ENCODE measurements at regions not wholly inside any gene's neighbourhood (a gene's known extent, or its start where the extent isn't known, plus 50 kb on each side); places are given as distances from the start of the nearest gene placed in this dataset.

GRCh38 chr9:90142580-90142979 is 500.0 kb downstream of the DIRAS2 start (continued):
- TF ChIP-seq, protein P1, sequence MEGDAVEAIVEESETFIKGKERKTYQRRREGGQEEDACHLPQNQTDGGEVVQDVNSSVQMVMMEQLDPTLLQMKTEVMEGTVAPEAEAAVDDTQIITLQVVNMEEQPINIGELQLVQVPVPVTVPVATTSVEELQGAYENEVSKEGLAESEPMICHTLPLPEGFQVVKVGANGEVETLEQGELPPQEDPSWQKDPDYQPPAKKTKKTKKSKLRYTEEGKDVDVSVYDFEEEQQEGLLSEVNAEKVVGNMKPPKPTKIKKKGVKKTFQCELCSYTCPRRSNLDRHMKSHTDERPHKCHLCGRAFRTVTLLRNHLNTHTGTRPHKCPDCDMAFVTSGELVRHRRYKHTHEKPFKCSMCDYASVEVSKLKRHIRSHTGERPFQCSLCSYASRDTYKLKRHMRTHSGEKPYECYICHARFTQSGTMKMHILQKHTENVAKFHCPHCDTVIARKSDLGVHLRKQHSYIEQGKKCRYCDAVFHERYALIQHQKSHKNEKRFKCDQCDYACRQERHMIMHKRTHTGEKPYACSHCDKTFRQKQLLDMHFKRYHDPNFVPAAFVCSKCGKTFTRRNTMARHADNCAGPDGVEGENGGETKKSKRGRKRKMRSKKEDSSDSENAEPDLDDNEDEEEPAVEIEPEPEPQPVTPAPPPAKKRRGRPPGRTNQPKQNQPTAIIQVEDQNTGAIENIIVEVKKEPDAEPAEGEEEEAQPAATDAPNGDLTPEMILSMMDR (IDR thresholded peaks at IDR 0.05) = peak; percentile 54
- no peak for TF ChIP-seq NRF1 (IDR thresholded peaks at IDR 0.05; ENCODE audit: low read depth, low read length)
- TF ChIP-seq REST (IDR thresholded peaks at IDR 0.05; ENCODE audit: low read depth, low read length) = no peak
- TF ChIP-seq, protein P2, sequence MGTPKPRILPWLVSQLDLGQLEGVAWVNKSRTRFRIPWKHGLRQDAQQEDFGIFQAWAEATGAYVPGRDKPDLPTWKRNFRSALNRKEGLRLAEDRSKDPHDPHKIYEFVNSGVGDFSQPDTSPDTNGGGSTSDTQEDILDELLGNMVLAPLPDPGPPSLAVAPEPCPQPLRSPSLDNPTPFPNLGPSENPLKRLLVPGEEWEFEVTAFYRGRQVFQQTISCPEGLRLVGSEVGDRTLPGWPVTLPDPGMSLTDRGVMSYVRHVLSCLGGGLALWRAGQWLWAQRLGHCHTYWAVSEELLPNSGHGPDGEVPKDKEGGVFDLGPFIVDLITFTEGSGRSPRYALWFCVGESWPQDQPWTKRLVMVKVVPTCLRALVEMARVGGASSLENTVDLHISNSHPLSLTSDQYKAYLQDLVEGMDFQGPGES (IDR thresholded peaks at IDR 0.05; ENCODE audit: low read depth, low read length) = no peak
- no peak for TF ChIP-seq RFX5 (IDR thresholded peaks at IDR 0.05; ENCODE audit: low read length)
- TF ChIP-seq CHD2 (IDR thresholded peaks at IDR 0.05; ENCODE audit: low read length, partially characterized antibody) = no peak
- TF ChIP-seq JUND (IDR thresholded peaks at IDR 0.05) = no peak
- TF ChIP-seq, protein P3, sequence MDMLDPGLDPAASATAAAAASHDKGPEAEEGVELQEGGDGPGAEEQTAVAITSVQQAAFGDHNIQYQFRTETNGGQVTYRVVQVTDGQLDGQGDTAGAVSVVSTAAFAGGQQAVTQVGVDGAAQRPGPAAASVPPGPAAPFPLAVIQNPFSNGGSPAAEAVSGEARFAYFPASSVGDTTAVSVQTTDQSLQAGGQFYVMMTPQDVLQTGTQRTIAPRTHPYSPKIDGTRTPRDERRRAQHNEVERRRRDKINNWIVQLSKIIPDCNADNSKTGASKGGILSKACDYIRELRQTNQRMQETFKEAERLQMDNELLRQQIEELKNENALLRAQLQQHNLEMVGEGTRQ (IDR thresholded peaks at IDR 0.05; ENCODE audit: borderline replicate concordance, low read depth, low read length) = no peak

DNA sequence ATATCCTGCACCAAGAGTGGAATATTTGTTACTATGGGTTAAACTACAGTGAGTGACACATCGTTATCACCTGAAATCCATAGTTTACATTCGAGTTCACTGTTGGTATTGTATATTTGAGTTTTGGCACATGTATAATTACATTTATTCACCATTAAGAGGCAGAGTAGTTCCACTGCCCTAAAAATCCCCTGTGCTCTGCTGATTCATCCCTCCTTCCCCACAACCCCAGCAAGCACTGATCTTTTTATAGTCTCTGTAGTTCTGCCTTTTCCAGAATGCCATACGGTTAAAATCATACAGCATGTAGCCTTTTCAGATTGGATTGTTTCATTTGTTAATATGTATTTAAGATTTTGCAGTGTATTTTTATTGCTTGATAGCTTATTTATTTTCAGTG is 495.2 kb downstream of the DIRAS2 start:
- Histone ChIP-seq H3K4me1 (ENCODE audit: control insufficient read depth in 1 of 2, insufficient read depth in 2 of 2, low read depth in 1 of 2, low read length in 1 of 2) (no peaks in the 10 kb centered on the region), H3K9me2 (no peaks in the 10 kb centered on the region), H3K4me3 (ENCODE audit: low read depth in 2 of 2, low read length in 1 of 2) (no peak overlapping the region), H3K27me3 (ENCODE audit: insufficient read depth) (no peaks in the 10 kb centered on the region), H3K9me3 (no peaks in the 10 kb centered on the region), H3K4me2 (no peak overlapping the region), H2AFZ (ENCODE audit: low read depth) (no peak overlapping the region), H3K9ac (no peak overlapping the region), H3F3A (replicated peaks; ENCODE audit: insufficient read depth) (no peaks in the 10 kb centered on the region), H4K20me1 (ENCODE audit: insufficient read depth) (no peaks in the 10 kb centered on the region), H3K27ac (ENCODE audit: low read depth in 2 of 2, low read length in 1 of 2) (no peak overlapping the region), H3K36me3 (replicated peaks in 1 of 2; ENCODE audit: control insufficient read depth in 1 of 2, insufficient read depth in 2 of 2, low read length in 1 of 2) (no peaks in the 10 kb centered on the region), H3K79me2 (ENCODE audit: insufficient read depth) (no peaks in the 10 kb centered on the region)
- TF ChIP-seq SMC3 (IDR thresholded peaks at IDR 0.05; ENCODE audit: low read depth, low read length) (no peak), EZH2phosphoT487 (IDR thresholded peaks at IDR 0.05; ENCODE audit: borderline replicate concordance, low read depth) (no peak), TEAD4 (IDR thresholded peaks at IDR 0.05; ENCODE audit: borderline replicate concordance, insufficient read depth) (no peak), REST (IDR thresholded peaks at IDR 0.05; ENCODE audit: low read depth, low read length) (no peak), POLR2AphosphoS5 (IDR thresholded peaks at IDR 0.05; ENCODE audit: low read depth, low read length) (no peak), FOXM1 (IDR thresholded peaks at IDR 0.05; ENCODE audit: low read depth) (no peak)
- TF ChIP-seq, protein P4, sequence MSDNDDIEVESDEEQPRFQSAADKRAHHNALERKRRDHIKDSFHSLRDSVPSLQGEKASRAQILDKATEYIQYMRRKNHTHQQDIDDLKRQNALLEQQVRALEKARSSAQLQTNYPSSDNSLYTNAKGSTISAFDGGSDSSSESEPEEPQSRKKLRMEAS (IDR thresholded peaks at IDR 0.05; ENCODE audit: low read depth) = no peak
- ChIA-PET POLR2A (no interaction called here), CTCF (interaction anchor here (1.4 kb wide), 1 partner anchor 723 kb away, joined by 5 read pairs; no protein-coding TSS in a partner anchor)
- 28% methylated on average over 3 of the region's 3 CpGs for WGBS (ENCODE audit: low lambda C conversion rate)
- DNase-seq = no peak

All from SK-N-SH (cell line).